Ascending aorta (tissue), 2 donors: ENCODE measurements at regions not wholly inside any gene's neighbourhood (a gene's known extent, or its start where the extent isn't known, plus 50 kb on each side); places are given as distances from the start of the nearest gene placed in this dataset.

Source experiments
- DNase-seq, 2 donors: peaks; one replicate each; pipeline ENCODE4 v3.0.0-alpha.2; 2019; ENCODE audit warnings: low spot score in 2 of 2
- H3K27ac ChIP-seq, 2 donors: fragments of 200-600 bp; sonication (generic); one replicate each; pipeline ENCODE4 v1.5.1; 2016 to 2017; ENCODE audit warnings: mild to moderate bottlenecking in 1 of 2
- H3K27me3 ChIP-seq: fragments of 200-600 bp; sonication (generic); one replicate; pipeline ENCODE4 v1.5.1; 2017
- H3K36me3 ChIP-seq, 2 donors: fragments of 200-600 bp; sonication (generic); one replicate each; pipeline ENCODE4 v1.5.1; 2016
- H3K4me1 ChIP-seq, 2 donors: fragments of 200-600 bp; sonication (generic); one replicate each; pipeline ENCODE4 v1.5.1; 2016 to 2017; ENCODE audit warnings: mild to moderate bottlenecking in 1 of 2
- H3K4me3 ChIP-seq, 2 donors: fragments of 200-600 bp; sonication (generic); one replicate each; pipeline ENCODE4 v1.5.1; 2016 to 2017; ENCODE audit warnings: mild to moderate bottlenecking in 1 of 2
- H3K9me3 ChIP-seq, 2 donors: fragments of 200-600 bp; sonication (generic); one replicate each; pipeline ENCODE4 v1.5.1; 2016
- CTCF ChIP-seq, 3 experiments: fragments of 200-600 bp in 2 of 3; fragments of 450-650 bp in 1 of 3; sonication (generic) in 2 of 3; IDR thresholded peaks; one replicate each; pipeline ENCODE4 v1.5.1; 2016 to 2019; ENCODE audit warnings: antibody characterized with exemption in 3 of 3, mild to moderate bottlenecking in 1 of 3, moderate library complexity in 1 of 3
- intact Hi-C: fragments of 100-400 bp; cut with DNase I; formaldehyde crosslinking; loops from one replicate; pipeline ENCODE4 v1.15.1; 2023

DNA sequence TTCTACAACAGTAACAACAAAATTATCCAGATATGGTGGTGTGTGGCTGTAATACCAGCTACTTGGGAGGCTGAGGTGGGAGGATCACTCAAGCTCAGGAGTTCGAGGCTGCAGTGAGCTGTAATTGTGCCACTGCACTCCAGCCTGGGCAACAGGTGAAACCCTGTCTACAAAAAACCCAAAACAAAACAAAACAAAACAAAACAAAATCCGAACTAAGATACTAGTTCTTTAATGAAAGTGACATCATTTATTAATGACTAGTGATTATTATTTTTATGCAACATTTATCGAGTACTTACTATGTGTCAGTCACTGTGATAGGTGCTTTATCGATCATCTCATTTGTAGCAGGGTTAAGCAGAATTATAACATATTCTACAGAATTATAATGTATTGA is 196.9 kb upstream of the GDNF start:
- Histone ChIP-seq H3K27me3 (no peaks in the 10 kb centered on the region), H3K36me3 (no peaks in the 10 kb centered on the region), H3K4me3 (no peak overlapping the region), H3K4me1 (no peaks in the 10 kb centered on the region), H3K9me3 (no peaks in the 10 kb centered on the region), H3K27ac (no peak overlapping the region)
- TF ChIP-seq CTCF (IDR thresholded peaks at IDR 0.05), result no peak
- intact Hi-C loops, result no loop called here
- no peak for DNase-seq

GRCh38 chr5:38032149-38032548 is 192.3 kb upstream of the GDNF start:
- H3K27ac ChIP-seq, result no peak overlapping the region
- H3K9me3 ChIP-seq, result no peaks in the 10 kb centered on the region
- H3K36me3 ChIP-seq, result no peaks in the 10 kb centered on the region
- TF ChIP-seq CTCF (IDR thresholded peaks at IDR 0.05), result no peak
- H3K27me3 ChIP-seq, result no peaks in the 10 kb centered on the region
- no peaks in the 10 kb centered on the region for H3K4me1 ChIP-seq
- no peak overlapping the region for H3K4me3 ChIP-seq
- DNase-seq, result no peak
- intact Hi-C loops, result no loop called here

GRCh38 chr5:38031304-38031703 is 191.5 kb upstream of the GDNF start:
- H3K9me3 ChIP-seq, result no peaks in the 10 kb centered on the region
- no peak overlapping the region for H3K27ac ChIP-seq
- DNase-seq, result no peak
- no peaks in the 10 kb centered on the region for H3K4me1 ChIP-seq
- no peaks in the 10 kb centered on the region for H3K27me3 ChIP-seq
- TF ChIP-seq CTCF (IDR thresholded peaks at IDR 0.05), result no peak
- intact Hi-C loops, result no loop called here
- no peak overlapping the region for H3K4me3 ChIP-seq
- H3K36me3 ChIP-seq, result no peaks in the 10 kb centered on the region

- H3K27ac ChIP-seq, result no peak overlapping the region
- DNase-seq, result no peak
- intact Hi-C loops, result no loop called here
- TF ChIP-seq CTCF (IDR thresholded peaks at IDR 0.05), result no peak
- no peaks in the 10 kb centered on the region for H3K36me3 ChIP-seq
- no peaks in the 10 kb centered on the region for H3K27me3 ChIP-seq
- H3K4me1 ChIP-seq, result no peaks in the 10 kb centered on the region
- H3K9me3 ChIP-seq, result no peaks in the 10 kb centered on the region
- H3K4me3 ChIP-seq, result no peak overlapping the region
These were observed 189.7 kb upstream of the GDNF start for GRCh38 chr5:38029397-38030065.

DNA sequence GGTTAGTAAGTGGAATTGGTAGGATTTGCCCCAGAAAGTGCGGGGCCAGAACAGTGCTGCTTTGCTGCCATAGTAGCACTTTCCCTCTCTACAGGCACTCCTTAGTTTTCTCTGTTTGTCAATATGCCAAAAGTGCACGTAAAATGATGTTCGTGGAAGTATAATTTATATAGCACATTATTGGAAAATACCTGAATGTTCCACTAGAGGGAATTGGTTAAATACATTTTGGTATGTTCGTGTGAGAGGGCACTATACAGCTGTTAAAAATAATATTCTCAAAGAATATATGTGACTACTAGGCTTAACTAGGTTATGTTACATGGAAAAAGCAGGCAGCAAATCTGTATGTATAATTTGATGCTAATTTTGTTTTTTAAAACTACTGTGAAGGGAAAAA is 184.0 kb upstream of the GDNF start:
- intact Hi-C loops, result no loop called here
- Histone ChIP-seq H3K4me1 (no peaks in the 10 kb centered on the region), H3K27me3 (no peaks in the 10 kb centered on the region), H3K9me3 (no peaks in the 10 kb centered on the region), H3K36me3 (no peaks in the 10 kb centered on the region), H3K27ac (no peak overlapping the region), H3K4me3 (no peak overlapping the region)
- TF ChIP-seq CTCF (IDR thresholded peaks at IDR 0.05), result no peak
- DNase-seq, result no peak

GRCh38 chr5:38023371-38023770 is 183.5 kb upstream of the GDNF start:
- Histone ChIP-seq H3K36me3 (no peaks in the 10 kb centered on the region), H3K9me3 (no peaks in the 10 kb centered on the region), H3K27ac (no peak overlapping the region), H3K4me3 (no peak overlapping the region), H3K27me3 (no peaks in the 10 kb centered on the region), H3K4me1 (no peaks in the 10 kb centered on the region)
- no peak for DNase-seq
- TF ChIP-seq CTCF (IDR thresholded peaks at IDR 0.05), result no peak
- intact Hi-C loops, result no loop called here
